Bronchial epithelial cell (primary cell): ENCODE measurements at regions not wholly inside any gene's neighbourhood (a gene's known extent, or its start where the extent isn't known, plus 50 kb on each side); places are given as distances from the start of the nearest gene placed in this dataset.
"Not testable (repeated sequence)": the region's sequence is repeated elsewhere in the genome, so short reads cannot be mapped to it uniquely, and the experiment has no call there.

Experiments
- DNase-seq: peaks from one replicate; pipeline ENCODE4 v3.0.0-alpha.2; 2010; ENCODE audit warnings: low read depth
- FAIRE-seq: peaks from 2 replicates; lab custom pipeline; 2011; peaks lifted over from hg19 to GRCh38; lab: Jason Lieb, UNC
- H3K27me3 ChIP-seq: 2 replicates; pipeline ENCODE4 v1.5.1; 2011; ENCODE audit warnings: low read length; ENCODE audit not compliant: control insufficient read depth, insufficient read depth
- H3K36me3 ChIP-seq: 2 replicates; pipeline ENCODE4 v1.5.1; 2011; ENCODE audit warnings: low read length; ENCODE audit not compliant: control insufficient read depth, insufficient read depth
- H3K4me3 ChIP-seq: 2 replicates; pipeline ENCODE4 v1.5.1; 2011; ENCODE audit warnings: mild to moderate bottlenecking, low read depth, low read length, control low read depth
- CTCF ChIP-seq: IDR thresholded peaks from 2 replicates; pipeline ENCODE4 v1.5.1; 2011; ENCODE audit warnings: mild to moderate bottlenecking, moderate library complexity, low read length, control low read depth, inconsistent platforms; ENCODE audit not compliant: insufficient read depth, severe bottlenecking

DNA sequence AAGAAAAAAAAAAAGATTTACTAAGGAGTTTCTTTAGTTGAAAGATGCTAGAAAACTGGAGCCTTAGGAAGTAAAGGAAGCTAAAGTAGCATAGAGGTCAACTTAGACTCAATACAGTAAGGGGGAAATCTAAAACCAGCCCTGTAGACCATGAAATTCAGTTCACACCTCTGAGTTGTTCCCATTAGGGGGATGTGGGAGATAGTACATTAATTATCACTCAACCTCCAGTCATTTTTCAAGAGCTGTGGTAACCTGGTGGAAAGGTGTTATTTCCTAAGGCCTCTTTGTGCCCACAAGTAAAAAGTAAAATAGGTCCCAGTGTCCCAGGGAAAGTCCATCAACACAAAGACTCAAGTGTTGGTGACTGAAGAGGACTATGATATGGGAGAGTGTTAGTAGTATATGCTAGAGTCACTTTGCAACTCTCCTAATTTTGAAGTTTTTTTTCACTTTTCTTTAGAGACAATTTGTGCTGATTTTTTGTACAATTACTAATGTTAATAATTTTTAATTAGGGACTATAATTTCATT, 1274.4 kb upstream of the EPHA6 start:
- Histone ChIP-seq H3K27me3 (no peaks in the 10 kb centered on the region), H3K36me3 (no peaks in the 10 kb centered on the region), H3K4me3 (no peak overlapping the region)
- TF ChIP-seq CTCF = no peak
- no peak for DNase-seq
- no peak for FAIRE-seq

GRCh38 chr3:95565502-95565901, 1248.9 kb upstream of the EPHA6 start:
- Histone ChIP-seq H3K27me3 (no peaks in the 10 kb centered on the region), H3K4me3 (no peak overlapping the region), H3K36me3 (no peaks in the 10 kb centered on the region)
- TF ChIP-seq CTCF = no peak
- FAIRE-seq (no peak), DNase-seq (no peak)

GRCh38 chr3:95567346-95567745, 1247.0 kb upstream of the EPHA6 start:
- H3K4me3 ChIP-seq = no peak overlapping the region
- FAIRE-seq (no peak), DNase-seq (no peak)
- no peaks in the 10 kb centered on the region for H3K27me3 ChIP-seq
- H3K36me3 ChIP-seq = no peaks in the 10 kb centered on the region
- TF ChIP-seq CTCF = no peak

- no peak for TF ChIP-seq CTCF
- no peaks in the 10 kb centered on the region for H3K27me3 ChIP-seq
- H3K36me3 ChIP-seq = no peaks in the 10 kb centered on the region
- peak; percentile 1 for DNase-seq
- no peak for FAIRE-seq
- no peak overlapping the region for H3K4me3 ChIP-seq
Measured at GRCh38 chr3:95586754-95587153, 1227.6 kb upstream of the EPHA6 start.

DNA sequence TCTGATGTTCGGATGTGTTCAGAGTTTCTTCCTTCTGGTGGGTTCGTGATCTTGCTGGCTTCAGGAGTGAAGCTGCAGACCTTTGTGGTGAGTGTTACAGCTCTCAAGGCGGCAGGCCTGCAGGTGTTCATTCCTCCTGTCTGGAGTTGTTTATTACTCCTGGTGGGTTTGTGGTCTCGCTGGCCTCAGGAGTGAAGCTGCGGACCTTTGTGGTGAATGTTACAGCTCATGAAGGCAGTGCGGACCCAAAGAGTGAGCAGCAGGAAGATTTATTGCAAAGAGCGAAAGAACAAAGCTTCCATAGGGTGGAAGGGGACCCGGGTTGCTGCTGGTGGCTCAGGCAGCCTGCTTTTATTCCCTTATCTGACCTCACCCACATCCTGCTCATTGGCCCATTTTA, 1226.8 kb upstream of the EPHA6 start:
- H3K36me3 ChIP-seq, FAIRE-seq, H3K27me3 ChIP-seq: not testable (repeated sequence)

DNA sequence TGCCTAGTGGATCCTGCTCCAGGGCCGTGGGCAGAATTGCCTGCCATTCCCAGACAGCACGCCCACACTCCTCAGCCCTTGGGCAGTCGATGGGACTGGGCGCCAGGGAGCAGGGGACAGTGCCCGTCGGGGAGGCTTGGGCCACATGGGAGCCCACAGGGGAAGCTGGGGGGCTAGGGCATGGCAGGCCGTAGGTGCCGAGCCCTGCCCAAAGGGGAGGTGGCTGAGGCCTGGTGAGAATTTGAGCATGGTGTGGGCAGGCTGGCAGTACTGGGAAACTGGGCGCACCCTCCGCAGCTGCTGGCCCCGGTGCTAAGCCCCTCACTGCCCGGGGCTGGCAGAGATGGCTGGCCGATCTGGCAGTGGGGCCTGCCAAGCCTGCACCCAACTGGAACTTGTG, 1225.9 kb upstream of the EPHA6 start:
- Histone ChIP-seq H3K4me3 (no peak overlapping the region), H3K27me3 (no peaks in the 10 kb centered on the region), H3K36me3 (no peaks in the 10 kb centered on the region)
- TF ChIP-seq CTCF = no peak
- DNase-seq = no peak
- FAIRE-seq = no peak

More for the DNA sequence above, 1226.8 kb upstream of the EPHA6 start:
- DNase-seq, H3K4me3 ChIP-seq: not testable (repeated sequence)
